ENCODE measurements at regions not wholly inside any gene's neighbourhood (a gene's known extent, or its start where the extent isn't known, plus 50 kb on each side); places are given as distances from the start of the nearest gene placed in this dataset.
"Not testable (repeated sequence)": the region's sequence is repeated elsewhere in the genome, so short reads cannot be mapped to it uniquely, and the experiment has no call there.

GRCh38 chr1:159652506-159652905 lies 61.9 kb downstream of the CRP start:
- Histone ChIP-seq H3K27ac (ENCODE audit: low read length) (no peak overlapping the region), H3K27me3 (replicated peaks; ENCODE audit: insufficient read depth, low read length) (no peaks in the 10 kb centered on the region), H4K20me1 (ENCODE audit: insufficient read depth, low read length) (no peaks in the 10 kb centered on the region), H3K9ac (ENCODE audit: low read length) (no peak overlapping the region), H2AFZ (ENCODE audit: low read length) (no peak overlapping the region), H3K4me3 (ENCODE audit: low read length) (no peak overlapping the region), H3K4me1 (ENCODE audit: low read length) (no peaks in the 10 kb centered on the region), H3K4me2 (ENCODE audit: low read depth, low read length) (no peak overlapping the region), H3K79me2 (ENCODE audit: low read length) (no peaks in the 10 kb centered on the region), H3F3A (ENCODE audit: insufficient read depth, low read length) (no peaks in the 10 kb centered on the region), H3K9me2 (replicated peaks; ENCODE audit: insufficient read depth, low read length) (no peaks in the 10 kb centered on the region), H3K9me3 (replicated peaks; ENCODE audit: insufficient read depth, low read length) (no peaks in the 10 kb centered on the region; the same call in 1 of the 2 replicates), H3K36me3 (replicated peaks; ENCODE audit: insufficient read depth, low read length) (no peaks in the 10 kb centered on the region)
- TF ChIP-seq EZH2 (optimal IDR thresholded peaks at IDR 0.05; ENCODE audit: low read depth, low read length): no peak
- no peak for TF ChIP-seq EZH2phosphoT487 (IDR thresholded peaks at IDR 0.05; ENCODE audit: low read length)
- TF ChIP-seq CTCF (IDR thresholded peaks at IDR 0.05; ENCODE audit: low read length): no peak
- DNase-seq: no peak

- H3K9ac ChIP-seq (ENCODE audit: low read length): no peak overlapping the region
- H3K79me2 ChIP-seq (ENCODE audit: low read length): no peaks in the 10 kb centered on the region
- H3F3A ChIP-seq (ENCODE audit: insufficient read depth, low read length): no peaks in the 10 kb centered on the region
- H3K4me2 ChIP-seq (ENCODE audit: low read depth, low read length): no peak overlapping the region
- H3K4me1 ChIP-seq (ENCODE audit: low read length): no peaks in the 10 kb centered on the region
- H4K20me1 ChIP-seq (ENCODE audit: insufficient read depth, low read length): no peaks in the 10 kb centered on the region
- no peaks in the 10 kb centered on the region; the same call in 1 of the 2 replicates for H3K9me3 ChIP-seq (replicated peaks; ENCODE audit: insufficient read depth, low read length)
- H3K9me2 ChIP-seq (replicated peaks; ENCODE audit: insufficient read depth, low read length): no peaks in the 10 kb centered on the region
- no peak overlapping the region for H3K4me3 ChIP-seq (ENCODE audit: low read length)
- H3K27ac ChIP-seq (ENCODE audit: low read length): no peak overlapping the region
- no peaks in the 10 kb centered on the region for H3K36me3 ChIP-seq (replicated peaks; ENCODE audit: insufficient read depth, low read length)
- H2AFZ ChIP-seq (ENCODE audit: low read length): no peak overlapping the region
- TF ChIP-seq EZH2phosphoT487 (IDR thresholded peaks at IDR 0.05; ENCODE audit: low read length): no peak
- TF ChIP-seq CTCF (IDR thresholded peaks at IDR 0.05; ENCODE audit: low read length): no peak
- TF ChIP-seq EZH2 (optimal IDR thresholded peaks at IDR 0.05; ENCODE audit: low read depth, low read length): no peak
- no peak for DNase-seq
- H3K27me3 ChIP-seq (replicated peaks; ENCODE audit: insufficient read depth, low read length): no peaks in the 10 kb centered on the region
Measured at GRCh38 chr1:159653201-159653600, 61.2 kb downstream of the CRP start.

GRCh38 chr1:159657477-159657876 lies 56.9 kb downstream of the CRP start:
- DNase-seq; H3K9ac ChIP-seq (ENCODE audit: low read length); H3K4me1 ChIP-seq (ENCODE audit: low read length); H3K36me3 ChIP-seq (replicated peaks; ENCODE audit: insufficient read depth, low read length); H4K20me1 ChIP-seq (ENCODE audit: insufficient read depth, low read length); H3K79me2 ChIP-seq (ENCODE audit: low read length); H2AFZ ChIP-seq (ENCODE audit: low read length); H3K4me3 ChIP-seq (ENCODE audit: low read length); H3K4me2 ChIP-seq (ENCODE audit: low read depth, low read length); H3K9me3 ChIP-seq (replicated peaks; ENCODE audit: insufficient read depth, low read length); H3F3A ChIP-seq (ENCODE audit: insufficient read depth, low read length); H3K27me3 ChIP-seq (replicated peaks; ENCODE audit: insufficient read depth, low read length); H3K9me2 ChIP-seq (replicated peaks; ENCODE audit: insufficient read depth, low read length); H3K27ac ChIP-seq (ENCODE audit: low read length): not testable (repeated sequence)
